Ishikawa (cell line): ENCODE measurements at regions not wholly inside any gene's neighbourhood (a gene's known extent, or its start where the extent isn't known, plus 50 kb on each side); places are given as distances from the start of the nearest gene placed in this dataset.

Experiments
- CEBPB ChIP-seq: IDR thresholded peaks from 2 replicates; pipeline ENCODE4 v1.6.1; 2012
- CREB1 ChIP-seq: IDR thresholded peaks from 2 replicates; pipeline ENCODE4 v1.6.1; 2012; ENCODE audit warnings: low read depth
- EGR1 ChIP-seq: IDR thresholded peaks from 2 replicates; pipeline ENCODE4 v1.6.1; 2012
- EP300 ChIP-seq: IDR thresholded peaks from 2 replicates; pipeline ENCODE4 v1.6.1; 2012; ENCODE audit warnings: borderline replicate concordance
- FOXM1 ChIP-seq: IDR thresholded peaks from 2 replicates; pipeline ENCODE4 v1.6.1; 2012; ENCODE audit warnings: low read depth, borderline replicate concordance
- MAX ChIP-seq: IDR thresholded peaks from 2 replicates; pipeline ENCODE4 v1.6.1; 2012
- NFIC ChIP-seq: IDR thresholded peaks from 2 replicates; pipeline ENCODE4 v1.6.1; 2012
- RAD21 ChIP-seq: IDR thresholded peaks from 2 replicates; pipeline ENCODE4 v1.6.1; 2012; ENCODE audit warnings: low read depth
- REST ChIP-seq: IDR thresholded peaks from 2 replicates; pipeline ENCODE4 v1.6.1; 2012; ENCODE audit warnings: low read depth, mild to moderate bottlenecking
- TAF1 ChIP-seq: IDR thresholded peaks from 2 replicates; pipeline ENCODE4 v1.6.1; 2012; ENCODE audit warnings: low read depth, mild to moderate bottlenecking
- TCF12 ChIP-seq: IDR thresholded peaks from 2 replicates; pipeline ENCODE4 v1.6.1; 2012; ENCODE audit warnings: low read depth
- TEAD4 ChIP-seq: IDR thresholded peaks from 2 replicates; pipeline ENCODE4 v1.6.1; 2012
- USF1 ChIP-seq: IDR thresholded peaks from 2 replicates; pipeline ENCODE4 v1.6.1; 2012
- YY1 ChIP-seq: IDR thresholded peaks from 2 replicates; pipeline ENCODE4 v1.6.1; 2012; ENCODE audit warnings: low read depth
- ZBTB7A ChIP-seq: IDR thresholded peaks from 2 replicates; pipeline ENCODE4 v1.6.1; 2012; ENCODE audit warnings: low read depth

GRCh38 chr2:57491213-57491612 is 555.4 kb upstream of the VRK2 start:
- TF ChIP-seq ZBTB7A (no peak), MAX (no peak)

GRCh38 chr2:57497489-57498096 is 549.0 kb upstream of the VRK2 start:
- TF ChIP-seq RAD21 (peak; percentile 74), YY1 (no peak)

GRCh38 chr2:57504787-57505186 is 541.8 kb upstream of the VRK2 start:
- no peak for TF ChIP-seq RAD21
- no peak for TF ChIP-seq EGR1
- TF ChIP-seq TCF12, result no peak
- TF ChIP-seq NFIC, result no peak
- TF ChIP-seq ZBTB7A, result no peak
- TF ChIP-seq CREB1, result no peak
- TF ChIP-seq CEBPB, result no peak
- no peak for TF ChIP-seq FOXM1
- TF ChIP-seq MAX, result no peak
- TF ChIP-seq YY1, result no peak
- no peak for TF ChIP-seq TEAD4
- TF ChIP-seq TAF1, result no peak
- TF ChIP-seq REST, result no peak
- no peak for TF ChIP-seq EP300
- no peak for TF ChIP-seq USF1

GRCh38 chr2:57509189-57509588 is 537.4 kb upstream of the VRK2 start:
- TF ChIP-seq USF1 (no peak), FOXM1 (no peak), NFIC (no peak), YY1 (no peak), ZBTB7A (no peak), RAD21 (no peak), REST (no peak), MAX (no peak), TAF1 (no peak), CEBPB (no peak), TEAD4 (no peak), TCF12 (no peak), EGR1 (no peak), EP300 (no peak), CREB1 (no peak)

- TF ChIP-seq RAD21 (no peak), REST (no peak), TCF12 (no peak), CEBPB (no peak), YY1 (no peak), EP300 (no peak), ZBTB7A (no peak), CREB1 (no peak), USF1 (no peak), TAF1 (no peak), NFIC (no peak), EGR1 (no peak), MAX (no peak), FOXM1 (no peak), TEAD4 (no peak)
Measured at GRCh38 chr2:57510704-57511103, 535.9 kb upstream of the VRK2 start.
